HG02852 (cell line): ENCODE measurements at regions not wholly inside any gene's neighbourhood (a gene's known extent, or its start where the extent isn't known, plus 50 kb on each side); places are given as distances from the start of the nearest gene placed in this dataset.

Experiments used
- ATAC-seq: cut with Tn5 transposase; IDR thresholded peaks from one replicate; pipeline ENCODE4 v1.9.1; 2021; ENCODE audit warnings: mild to moderate bottlenecking, moderate library complexity; ENCODE audit not compliant: unreplicated experiment

- no peak for ATAC-seq
Measured at GRCh38 chr12:118606690-118607089, 230.3 kb downstream of the SUDS3 start.

- no peak for ATAC-seq
Measured at GRCh38 chr12:118607831-118608230, 231.5 kb downstream of the SUDS3 start.

DNA sequence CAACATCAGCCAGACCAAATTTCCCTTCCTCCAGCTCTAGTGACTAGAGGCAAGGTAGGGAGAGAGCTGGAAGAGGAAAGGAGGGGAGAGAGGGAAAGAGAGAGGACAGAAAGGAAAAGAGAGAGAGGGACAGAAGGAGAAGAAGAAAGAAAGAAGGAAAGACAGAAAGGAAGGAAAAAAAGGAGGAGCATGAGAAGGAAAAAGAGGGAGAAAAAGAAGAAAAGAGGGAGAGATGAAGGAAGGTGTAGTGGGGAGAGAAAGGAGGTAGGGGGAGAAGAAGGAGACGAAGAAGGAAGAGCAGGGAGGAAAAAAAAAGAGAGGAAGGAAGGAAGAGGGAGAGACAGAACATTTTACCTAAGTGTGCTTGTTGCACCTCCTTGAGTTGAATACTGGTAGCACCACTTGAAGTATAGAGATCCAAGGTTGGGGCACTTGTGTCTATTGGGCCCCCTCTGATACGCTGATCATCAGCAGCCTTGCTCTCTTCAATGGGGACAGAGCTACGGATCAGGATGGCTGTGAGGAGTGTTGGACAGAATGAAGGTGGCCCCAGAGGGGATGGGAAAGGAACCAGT is 232.5 kb downstream of the SUDS3 start:
- no peak for ATAC-seq

DNA sequence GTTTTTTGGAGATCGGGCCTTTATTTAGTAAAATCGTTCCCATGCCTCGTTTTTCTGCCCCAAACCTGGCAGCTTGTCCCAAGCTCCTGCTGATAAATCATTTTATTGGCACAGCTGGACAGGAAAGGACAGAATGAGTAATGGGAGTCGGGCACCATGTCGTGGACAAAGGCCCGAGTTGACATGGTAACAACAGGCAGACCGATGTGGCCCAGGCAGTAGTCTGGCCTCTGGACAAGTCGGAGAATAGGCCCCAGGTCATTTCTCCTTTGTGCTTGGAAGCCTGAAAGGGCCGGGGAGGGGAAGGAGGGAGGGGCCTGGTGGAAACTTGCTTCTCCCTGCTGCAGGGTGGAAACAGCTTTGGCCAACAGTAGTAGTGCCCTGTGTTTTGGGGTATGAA is 234.9 kb downstream of the SUDS3 start:
- ATAC-seq, result no peak

DNA sequence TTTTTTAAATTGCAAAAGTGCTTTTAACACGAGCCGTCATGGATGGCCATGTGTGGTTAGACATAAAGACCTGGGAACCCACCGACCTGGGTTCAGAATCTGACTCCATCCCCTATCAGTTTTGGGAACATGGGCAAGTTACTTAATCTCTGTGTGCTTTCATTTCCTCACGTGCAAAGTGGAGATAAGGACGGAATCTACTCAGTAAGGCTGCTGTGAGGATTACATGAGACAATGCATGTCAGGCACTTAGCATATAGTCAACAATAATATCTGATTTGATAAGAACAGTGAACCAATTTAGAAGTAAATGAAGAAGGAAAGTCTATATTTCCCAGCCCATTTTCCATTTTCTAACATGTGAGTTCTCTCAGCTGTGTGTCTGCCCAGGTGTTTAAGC is 235.4 kb downstream of the SUDS3 start:
- ATAC-seq, result no peak

DNA sequence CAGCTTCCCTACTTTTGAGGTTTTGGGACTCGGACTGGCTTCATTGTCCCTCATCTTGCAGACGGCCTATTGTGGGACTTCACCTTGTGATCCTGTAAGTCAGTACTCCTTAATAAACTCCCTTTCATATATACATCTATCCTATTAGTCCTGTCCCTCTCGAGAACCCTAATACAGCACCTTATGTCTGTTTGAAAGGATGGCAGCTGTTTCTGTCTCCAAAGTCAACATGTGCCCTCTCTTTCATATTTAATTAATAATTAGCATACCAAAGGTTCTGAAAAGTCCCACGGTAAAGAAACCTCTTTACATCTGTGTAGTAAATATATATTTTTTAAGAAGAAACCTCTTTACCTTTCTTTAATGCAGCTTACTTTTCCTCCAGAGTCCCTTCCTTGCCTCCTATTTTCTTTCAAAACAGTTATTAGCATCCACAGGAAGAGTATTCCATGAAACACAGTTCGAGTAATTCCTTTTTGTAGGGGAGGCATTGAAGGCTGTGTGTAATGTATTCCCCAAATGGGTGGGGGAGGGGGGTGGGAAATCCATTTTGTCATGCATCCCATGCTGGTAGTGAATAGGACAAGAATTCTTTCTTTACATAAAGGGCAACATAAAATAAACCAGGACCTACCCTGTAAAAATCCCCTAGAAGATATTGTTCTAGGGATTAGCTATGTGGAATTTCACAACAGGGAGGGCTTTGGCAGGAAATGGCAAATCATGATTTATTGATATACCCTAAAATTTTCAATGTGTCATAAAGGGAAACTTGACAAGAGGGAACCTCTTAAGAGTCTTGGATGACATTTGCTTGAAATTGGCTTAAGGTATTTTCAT is 241.5 kb downstream of the SUDS3 start:
- ATAC-seq, result no peak

DNA sequence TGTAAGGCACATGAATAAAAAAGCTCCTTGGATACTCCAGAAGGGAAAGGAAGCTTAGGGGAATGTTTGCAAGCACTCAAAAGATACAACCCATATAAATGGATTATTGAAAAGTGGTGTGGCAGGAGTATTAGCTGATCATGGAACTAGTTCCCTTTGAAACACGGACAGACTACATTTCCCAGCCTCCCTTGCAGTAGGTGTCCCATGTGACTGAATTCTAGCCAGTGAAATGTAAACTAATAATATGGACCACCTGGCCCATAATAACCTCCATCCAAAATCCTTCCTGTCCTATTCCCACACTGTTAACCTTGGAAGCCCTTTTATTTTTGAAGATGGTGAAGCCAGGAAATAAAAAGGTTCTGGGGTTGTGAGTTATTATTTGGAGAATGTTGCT is 242.3 kb downstream of the SUDS3 start:
- ATAC-seq, result no peak

DNA sequence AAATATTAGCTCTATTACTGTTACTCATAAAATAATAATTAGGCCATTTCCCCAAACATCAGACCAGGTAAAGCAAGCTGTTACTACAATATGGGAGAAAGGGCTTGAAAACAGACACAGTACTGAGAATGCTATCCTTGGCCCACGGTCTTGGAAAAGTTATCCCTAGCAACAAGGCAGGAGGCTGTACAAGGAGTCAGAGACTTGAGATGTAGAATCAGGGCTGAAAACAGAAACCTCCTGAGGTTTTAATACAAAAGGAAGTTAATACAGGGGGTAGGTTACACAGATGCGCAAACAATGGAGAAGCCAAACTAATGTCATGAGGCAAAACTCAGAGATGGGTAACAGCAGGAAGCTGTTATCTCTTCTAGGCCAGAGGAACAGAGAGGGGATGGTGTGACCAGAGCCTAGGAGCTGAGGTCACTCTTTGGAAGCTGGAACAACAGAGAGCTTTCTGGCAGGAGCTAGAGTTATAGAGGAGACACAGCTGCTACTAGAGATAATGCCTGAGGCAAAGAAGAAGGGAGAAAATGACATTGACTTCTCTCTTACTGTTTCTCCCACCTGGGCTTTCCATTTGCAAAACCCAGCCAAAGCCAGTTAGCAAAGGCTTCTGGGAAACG is 248.8 kb downstream of the SUDS3 start:
- no peak for ATAC-seq

DNA sequence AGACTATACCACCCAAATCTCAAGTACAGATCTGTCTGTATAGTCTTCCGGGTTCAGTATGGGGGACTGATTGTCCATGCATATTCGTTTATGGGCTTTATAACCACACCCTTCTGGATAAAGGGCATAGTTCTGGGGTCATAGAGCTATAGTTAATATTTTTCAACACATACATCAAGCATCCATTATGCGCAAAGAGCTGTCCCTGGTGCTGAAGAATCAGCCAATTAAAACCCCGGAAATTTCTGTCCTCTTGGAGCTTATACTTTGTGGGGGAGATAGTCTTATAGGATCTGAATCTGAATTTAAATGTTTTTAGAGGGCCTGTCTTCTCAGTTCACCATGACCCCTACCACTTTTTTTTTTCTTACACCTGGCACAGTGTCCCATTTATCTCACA is 256.7 kb downstream of the SUDS3 start:
- no peak for ATAC-seq

GRCh38 chr12:118635276-118635675 is 258.9 kb downstream of the SUDS3 start:
- no peak for ATAC-seq

- ATAC-seq, result no peak
Measured at GRCh38 chr12:118637767-118638370, 261.5 kb downstream of the SUDS3 start.

GRCh38 chr12:118641249-118641648 is 264.9 kb downstream of the SUDS3 start:
- ATAC-seq, result no peak

DNA sequence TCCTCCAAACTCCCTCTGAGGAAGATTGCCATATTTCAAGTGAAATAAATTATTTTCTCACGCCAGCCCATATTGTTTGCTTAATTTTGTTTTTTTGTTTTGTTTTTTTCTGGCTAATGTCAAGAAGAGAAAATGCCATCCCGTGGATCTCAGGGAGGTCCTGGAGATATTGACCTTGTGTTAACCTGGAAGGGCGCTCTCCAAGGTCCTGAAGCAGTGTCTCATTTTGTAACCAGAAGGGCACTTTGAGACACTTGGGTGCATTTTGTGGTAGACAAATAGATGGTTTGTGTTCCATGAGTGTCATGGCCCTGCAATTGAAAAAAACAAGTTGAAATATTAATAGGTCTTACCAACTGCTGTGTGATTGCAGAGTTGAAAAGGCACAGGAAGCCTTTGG is 268.9 kb downstream of the SUDS3 start:
- no peak for ATAC-seq

DNA sequence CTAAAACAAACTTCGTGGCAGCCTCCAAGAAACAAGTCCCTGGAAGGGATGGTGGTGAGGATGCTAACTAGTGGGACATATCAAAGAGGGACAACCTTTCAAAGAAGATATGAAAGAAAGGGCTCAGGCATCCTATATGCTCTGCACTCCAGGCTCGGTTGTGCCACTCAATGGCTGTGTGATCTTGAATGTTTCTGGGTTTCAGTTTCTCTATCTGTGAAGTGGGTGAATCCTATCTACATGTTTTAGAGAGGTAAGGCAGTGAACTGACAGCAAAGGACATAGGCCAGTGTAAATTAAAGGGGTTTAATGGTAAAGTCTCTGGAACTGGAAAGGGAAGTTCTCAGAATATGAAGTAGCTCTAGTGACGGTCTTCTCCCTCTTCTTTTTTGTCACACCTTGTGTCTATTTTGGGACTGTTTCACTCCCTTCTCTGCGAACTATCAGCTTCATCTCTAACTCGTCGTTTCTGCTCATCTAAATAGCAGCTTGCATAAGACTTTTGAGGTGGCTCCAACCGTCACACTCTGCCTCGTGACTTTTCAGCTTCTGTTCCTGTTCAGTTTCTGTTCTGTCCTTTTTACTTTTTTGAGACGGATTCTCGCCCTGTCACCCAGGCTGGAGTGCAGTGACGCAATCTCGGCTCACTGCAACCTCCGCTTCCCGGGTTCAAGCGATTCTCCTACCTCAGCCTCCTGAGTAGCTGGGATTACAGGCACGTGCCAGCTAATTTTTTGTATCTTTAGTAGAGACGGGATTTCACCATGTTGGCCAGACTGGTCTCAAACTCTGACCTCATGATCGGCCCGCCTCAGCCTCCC is 273.6 kb downstream of the SUDS3 start:
- no peak for ATAC-seq

DNA sequence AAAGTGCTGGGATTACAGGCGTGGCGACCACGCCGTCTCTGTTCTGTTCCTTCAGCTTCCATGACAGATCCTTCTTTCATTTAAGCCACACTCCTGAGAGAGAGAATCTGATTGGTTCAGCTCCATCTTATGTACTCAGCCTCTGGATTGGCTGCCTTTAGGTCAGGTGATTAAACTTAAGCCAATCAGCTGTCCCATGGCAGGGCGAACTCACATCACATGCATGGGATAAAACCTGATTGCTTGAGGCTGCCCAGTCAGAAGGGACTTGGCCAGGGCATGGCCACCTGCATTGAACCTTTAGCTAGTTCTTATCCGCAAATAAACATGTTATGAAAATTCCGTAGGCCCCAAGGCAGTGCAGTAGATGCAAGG is 274.2 kb downstream of the SUDS3 start:
- no peak for ATAC-seq

DNA sequence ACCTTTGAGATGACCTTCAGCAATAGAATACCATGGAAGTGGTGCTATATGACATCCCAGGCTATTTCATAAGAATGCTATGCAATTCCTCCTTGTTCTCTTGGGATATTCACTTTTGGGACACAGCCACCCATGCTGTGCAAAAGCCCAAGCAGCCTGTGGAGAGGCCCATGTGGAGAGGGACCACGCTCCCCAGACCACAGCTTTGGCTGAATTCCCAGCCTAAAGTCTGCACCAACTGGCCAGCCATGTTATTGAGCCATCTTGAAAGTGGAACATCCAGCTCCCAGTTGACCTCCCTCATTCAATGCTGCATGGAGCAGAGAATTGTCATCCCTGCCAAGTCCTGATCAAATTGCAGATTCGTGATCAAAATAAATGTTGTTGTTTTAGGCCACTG is 275.1 kb downstream of the SUDS3 start:
- ATAC-seq, result no peak

- no peak for ATAC-seq
Measured at GRCh38 chr12:118655588-118655987, 279.2 kb downstream of the SUDS3 start.

GRCh38 chr12:118680356-118680963 is 300.9 kb upstream of the SRRM4 start:
- no peak for ATAC-seq

- peak; percentile 86 for ATAC-seq
Measured at GRCh38 chr12:118682656-118683055, 298.7 kb upstream of the SRRM4 start.

DNA sequence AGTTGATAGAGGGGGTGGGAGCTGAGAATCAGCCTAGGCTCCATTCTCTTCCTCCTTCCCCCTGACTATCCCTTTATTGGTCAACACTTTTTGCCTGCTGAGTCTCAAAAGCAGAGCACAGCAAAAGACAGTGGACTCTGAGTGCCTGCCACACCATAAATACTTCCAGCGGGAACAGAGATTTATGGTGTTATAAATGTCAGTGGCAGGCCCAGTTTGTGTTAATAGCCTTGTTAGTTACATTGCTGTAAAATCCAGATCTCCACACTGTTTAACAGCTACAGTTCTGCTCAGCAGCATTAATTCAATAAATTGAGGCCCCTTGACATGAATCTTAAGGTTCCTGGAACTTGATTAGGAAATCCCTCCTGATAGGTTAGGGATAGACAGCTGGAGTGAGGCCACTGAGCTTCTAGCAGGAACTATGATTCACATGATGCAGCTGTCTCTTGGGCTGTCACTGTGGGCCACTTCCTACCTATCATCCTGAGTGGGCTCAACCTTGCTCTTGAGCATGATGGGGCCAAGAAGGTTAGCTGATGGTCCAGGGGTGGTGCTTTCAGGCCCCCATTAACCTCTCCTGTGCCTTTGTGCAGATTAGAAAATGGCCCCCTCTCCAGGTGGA is 295.2 kb upstream of the SRRM4 start:
- ATAC-seq, result no peak
